Stimulated activated CD4-positive, alpha-beta T cell treated with anti-CD3 and anti-CD28 coated beads, Interleukin-2, amount 100 ng/mL, for 48 hours (primary cell): ENCODE measurements at regions not wholly inside any gene's neighbourhood (a gene's known extent, or its start where the extent isn't known, plus 50 kb on each side); places are given as distances from the start of the nearest gene placed in this dataset.
"Not testable (repeated sequence)": the region's sequence is repeated elsewhere in the genome, so short reads cannot be mapped to it uniquely, and the experiment has no call there.

ENCODE experiments used
- DNase-seq, 2 donors: peaks; one replicate each; pipeline ENCODE4 v3.0.0-alpha.2; 2020

GRCh38 chr2:61671561-61672315 is 133.6 kb upstream of the XPO1 start:
- DNase-seq = no peak

DNA sequence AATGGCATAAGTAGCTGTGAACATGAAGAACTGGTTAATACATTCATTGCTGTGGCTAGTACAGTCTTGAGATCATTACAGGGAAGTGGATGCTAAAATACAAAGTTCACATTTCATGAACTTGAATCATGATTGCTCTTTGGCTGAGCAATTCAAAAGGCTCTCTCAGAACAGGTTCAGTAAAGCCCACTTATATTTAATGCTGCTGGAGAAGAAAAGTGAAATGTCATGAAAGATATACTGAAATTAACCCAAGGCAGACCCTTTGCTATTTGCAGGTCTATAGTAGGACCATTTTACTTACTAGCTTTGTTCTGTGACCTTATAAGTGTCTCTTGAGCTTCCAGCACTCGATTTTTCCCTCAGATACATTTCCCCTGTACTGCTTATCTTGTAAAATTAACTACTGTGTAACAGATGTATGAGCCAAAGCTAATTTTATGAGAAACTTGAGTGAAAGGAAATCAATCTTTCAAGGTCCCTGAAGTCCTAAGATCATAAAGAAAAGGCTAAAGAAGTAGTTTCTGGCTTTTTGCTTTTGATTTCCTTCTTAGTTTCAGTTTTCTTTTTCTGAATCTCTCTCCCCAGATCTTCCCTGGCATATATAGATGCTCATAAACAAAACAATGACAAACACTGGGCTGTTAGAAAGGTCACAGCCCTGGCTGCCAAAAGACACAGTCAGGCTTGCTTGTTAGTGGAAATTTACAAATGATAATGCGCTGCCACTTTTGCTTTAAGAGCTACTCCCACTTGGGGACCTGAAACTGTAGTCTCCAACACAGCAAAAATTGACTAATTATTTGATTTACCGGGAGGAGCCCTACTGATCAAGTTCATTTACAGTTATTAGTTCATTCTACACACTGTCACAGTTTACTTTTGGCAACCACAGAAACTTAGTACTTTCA is 132.7 kb upstream of the XPO1 start:
- DNase-seq = peak in 1 of 2 donors; percentile 2

DNA sequence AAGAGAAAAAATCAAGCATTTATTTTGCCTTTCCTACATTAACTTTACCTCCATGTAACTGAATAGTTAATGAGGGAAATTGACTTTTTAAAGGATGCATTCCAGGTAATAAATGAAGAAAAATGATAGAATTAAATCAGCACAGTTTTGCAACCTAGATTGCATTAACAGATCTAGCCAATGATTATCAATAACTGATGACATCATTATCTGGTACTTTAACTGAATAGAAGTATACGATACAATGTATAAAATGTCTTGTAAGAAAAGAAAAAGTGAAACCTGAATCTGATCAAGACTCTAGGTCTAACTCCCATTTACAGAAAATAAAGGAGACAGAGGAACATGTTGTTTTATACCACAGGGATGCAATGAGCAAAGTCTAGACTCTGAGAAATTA is 126.0 kb upstream of the XPO1 start:
- no peak for DNase-seq

GRCh38 chr2:61662990-61663389 is 124.8 kb upstream of the XPO1 start:
- no peak for DNase-seq

- no peak for DNase-seq
Observed at GRCh38 chr2:61660511-61661388, 122.6 kb upstream of the XPO1 start.

DNA sequence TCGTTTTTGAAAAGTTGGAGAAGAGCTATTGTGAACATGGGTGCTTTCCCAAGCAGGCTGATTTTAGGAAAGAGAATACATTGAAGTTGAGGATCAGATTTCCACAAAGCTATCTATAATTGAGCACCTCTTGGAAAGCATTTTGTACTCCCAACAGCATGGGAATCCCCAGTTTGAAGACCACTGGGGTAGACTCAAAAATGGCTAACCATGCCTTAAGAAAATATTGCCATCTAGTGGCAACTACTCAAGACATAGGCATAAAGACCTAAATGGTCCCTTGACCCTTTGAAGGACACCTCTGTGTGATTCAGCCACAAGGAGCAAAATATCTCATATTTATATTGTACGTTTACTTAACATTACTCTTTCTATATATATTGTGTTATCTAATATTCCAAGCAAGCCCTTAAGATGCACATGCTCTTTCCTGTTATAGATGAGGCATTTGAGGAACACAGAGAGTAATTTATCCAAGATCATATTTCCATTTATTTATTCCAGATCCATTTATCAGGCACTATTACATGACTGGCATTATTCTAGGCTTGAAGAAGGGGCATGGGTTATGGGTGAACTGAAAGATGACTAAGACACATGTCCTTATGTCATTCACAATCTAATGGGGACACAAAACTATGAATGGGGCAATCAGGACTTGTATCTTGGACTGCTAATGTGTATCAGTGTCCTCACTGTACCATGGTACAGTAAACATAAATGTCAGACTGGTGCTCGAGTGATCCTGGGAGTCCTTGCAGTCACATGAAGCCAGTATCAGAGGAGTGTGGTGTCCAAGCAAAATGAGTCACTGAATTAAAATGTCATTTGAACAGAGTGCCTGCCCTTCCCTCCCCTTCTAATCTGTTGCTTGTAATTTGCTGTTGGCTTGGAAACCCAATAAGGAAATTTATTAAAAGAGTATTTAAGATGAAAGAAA is 121.0 kb upstream of the XPO1 start:
- DNase-seq = no peak

DNA sequence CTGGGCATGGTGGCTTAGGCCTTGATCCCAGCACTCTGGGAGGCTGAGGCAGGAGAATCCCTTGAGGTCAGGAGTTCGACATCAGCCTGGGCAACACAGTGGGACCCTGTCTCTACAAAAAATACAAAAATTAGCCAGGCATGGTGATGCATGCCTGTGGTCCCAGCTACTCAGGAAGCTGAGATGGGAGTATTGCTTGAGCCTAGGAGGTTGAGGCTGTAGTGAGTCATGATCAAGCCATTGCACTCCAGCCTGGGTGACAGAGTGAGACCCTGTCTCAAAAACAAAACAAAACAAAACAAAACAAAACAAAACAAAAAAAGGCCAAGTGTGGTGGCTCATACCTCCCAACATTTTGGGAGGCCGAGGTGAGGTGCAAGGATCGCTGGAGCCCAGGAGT is 111.8 kb upstream of the XPO1 start:
- DNase-seq = not testable (repeated sequence)

- no peak for DNase-seq
Observed at GRCh38 chr2:61649021-61649420, 110.9 kb upstream of the XPO1 start.

GRCh38 chr2:61647044-61647443 is 108.9 kb upstream of the XPO1 start:
- no peak for DNase-seq

- DNase-seq = no peak
Observed at GRCh38 chr2:61645911-61646310, 107.8 kb upstream of the XPO1 start.

DNA sequence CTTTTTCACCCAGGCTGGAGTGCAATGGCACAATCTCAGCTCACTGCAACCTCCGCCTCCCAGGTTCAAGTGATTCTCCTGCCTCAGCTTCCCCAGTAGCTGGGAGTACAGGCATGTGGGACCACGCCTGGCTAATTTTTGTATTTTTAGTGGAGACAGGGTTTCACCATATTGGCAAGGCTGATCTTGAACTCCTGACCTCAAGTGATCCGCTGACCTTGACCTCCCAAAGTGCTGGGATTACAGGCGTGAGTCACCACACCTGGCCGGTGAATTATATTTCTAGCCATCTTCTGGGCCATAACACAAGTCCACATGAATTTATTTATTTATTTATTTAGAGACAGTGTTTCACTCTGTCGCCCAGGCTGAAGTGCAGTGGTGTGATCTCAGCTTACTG is 105.0 kb upstream of the XPO1 start:
- DNase-seq = not testable (repeated sequence)

DNA sequence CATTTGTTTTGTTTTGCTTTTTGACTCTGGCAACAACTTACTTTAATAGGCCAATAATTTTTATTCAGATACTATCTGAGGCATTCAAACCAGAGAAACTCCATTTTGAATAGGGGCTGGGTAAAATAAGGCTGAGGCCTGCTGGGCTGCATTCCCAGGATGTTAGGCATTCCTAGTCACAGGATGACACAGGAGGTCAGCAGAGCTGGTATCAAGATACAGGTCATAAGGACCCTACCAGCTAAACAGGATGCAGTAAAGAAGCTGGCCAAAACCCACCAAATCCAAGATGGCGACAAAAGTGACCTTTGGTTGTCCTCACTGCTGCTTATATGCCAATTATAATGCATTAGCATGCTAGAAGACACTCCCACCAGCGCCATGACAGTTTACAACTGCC is 102.2 kb upstream of the XPO1 start:
- DNase-seq = no peak

DNA sequence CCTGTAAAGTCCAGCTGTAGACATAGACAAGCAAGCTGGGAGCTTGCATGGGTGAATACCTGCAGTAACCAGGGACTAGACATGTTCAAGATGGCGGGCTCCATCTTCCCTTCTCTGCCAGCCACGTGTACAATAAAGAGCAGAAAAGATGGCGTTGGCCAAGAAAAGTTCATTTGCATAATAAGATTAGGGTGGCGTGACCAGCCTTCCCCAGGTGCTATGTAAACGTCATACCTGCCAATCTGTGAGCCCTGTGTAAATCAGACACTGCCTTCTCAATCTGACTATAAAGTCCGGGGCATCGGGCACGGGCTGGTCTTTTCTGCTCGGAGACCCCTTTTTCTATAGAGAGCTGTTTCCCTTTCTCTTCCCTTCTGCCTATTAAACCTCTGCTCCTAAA is 101.6 kb upstream of the XPO1 start:
- DNase-seq = no peak

DNA sequence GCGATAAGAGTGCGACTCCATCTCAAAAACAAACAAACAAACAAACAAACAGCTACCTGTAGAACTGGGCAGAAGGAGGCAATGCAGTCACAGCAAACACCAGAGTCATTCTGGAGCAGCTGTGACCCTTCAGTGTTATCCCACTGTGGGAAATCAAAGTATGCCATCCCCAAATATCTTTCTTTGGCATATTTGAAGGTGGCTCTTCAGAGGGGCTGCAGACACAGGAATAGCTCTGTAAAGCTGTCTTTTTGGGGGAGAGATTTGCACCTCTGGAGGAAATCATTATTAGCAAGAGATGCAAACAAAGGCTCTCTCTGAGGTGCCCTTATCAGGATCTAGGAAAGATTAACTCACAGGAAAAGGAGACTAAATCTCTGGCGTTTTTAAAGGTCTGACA is 98.5 kb upstream of the XPO1 start:
- DNase-seq = no peak

DNA sequence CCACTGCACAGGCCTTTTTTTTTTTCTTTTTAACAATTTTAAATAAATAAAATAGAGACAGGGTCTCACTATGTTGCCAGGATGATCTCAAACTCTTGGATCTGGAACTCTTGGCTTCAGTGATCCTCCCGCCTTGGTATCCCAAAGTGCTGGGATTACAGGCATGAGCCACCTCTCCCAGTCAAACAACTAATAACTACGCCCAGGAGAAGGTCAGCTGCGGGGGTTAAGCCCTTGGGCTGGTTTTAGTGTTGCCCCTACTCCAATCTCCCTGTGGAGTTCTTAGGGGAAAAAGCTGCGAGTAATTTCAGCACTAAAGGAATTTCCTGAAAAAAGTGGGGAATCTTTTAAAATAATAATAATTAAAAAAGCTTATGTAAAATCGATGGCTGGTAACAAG is 96.4 kb upstream of the XPO1 start:
- DNase-seq = no peak

- DNase-seq = no peak
Observed at GRCh38 chr2:61633250-61633649, 95.1 kb upstream of the XPO1 start.

DNA sequence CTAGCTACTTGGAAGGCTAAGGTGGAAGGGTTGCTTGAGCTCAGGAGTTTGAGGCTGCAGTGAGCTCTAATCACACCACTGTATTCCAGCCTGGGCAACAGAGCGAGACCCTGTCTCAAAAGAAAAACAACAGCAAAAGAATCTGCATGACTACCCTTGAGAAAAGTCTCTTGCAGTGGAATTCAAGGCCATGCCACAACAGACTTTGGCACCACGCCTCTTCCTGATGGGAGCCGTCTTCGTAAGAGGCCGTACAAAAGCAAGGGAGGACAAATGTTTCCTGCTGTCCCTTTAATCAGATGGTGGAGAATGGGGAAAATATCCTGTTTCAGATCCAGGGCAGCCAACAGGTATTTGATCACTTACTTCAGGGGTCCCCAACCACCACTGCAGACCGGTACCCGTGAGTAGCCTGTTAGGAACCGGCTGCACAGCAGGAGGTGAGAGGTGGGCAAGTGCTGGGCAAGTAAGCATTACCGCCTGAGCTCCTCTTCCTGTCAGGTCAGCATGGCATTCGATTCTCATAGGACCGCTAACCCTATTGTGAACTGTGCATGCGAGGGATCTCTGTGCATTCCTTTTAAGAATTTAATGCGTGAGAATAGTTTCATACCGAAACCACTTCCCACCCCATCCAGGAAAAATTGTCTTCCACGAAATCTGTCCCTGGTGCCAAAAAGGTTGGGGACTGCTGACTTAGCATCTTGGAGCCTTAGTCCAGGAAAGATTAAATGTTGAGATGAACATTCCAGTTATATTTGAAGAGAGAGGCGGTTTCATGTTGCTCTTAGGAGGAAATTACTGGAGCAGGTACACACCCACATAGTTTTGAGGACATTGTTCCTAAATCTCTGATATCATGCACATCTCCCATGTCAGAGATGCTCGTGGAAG is 94.4 kb upstream of the XPO1 start:
- DNase-seq = no peak

- no peak for DNase-seq
Observed at GRCh38 chr2:61631321-61631720, 93.2 kb upstream of the XPO1 start.

DNA sequence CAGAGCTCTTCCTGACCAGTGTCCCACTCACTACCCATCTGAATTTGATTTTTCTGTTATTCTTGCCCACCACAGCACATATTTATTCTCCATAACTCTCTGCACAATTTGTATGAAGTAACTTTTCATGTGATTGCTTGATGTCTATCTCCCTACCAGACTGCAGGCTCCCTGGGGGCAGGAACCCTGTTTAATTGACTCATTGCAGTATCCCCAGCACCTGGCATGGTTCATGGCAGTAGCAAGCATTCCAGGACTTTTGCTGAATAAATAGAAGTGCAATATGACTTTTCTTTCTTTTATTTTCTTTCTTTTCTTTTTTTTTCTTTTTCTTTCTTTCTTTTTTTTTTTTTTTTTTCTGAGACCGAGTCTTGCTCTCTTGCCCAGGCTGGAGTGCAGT is 88.7 kb upstream of the XPO1 start:
- DNase-seq = no peak

DNA sequence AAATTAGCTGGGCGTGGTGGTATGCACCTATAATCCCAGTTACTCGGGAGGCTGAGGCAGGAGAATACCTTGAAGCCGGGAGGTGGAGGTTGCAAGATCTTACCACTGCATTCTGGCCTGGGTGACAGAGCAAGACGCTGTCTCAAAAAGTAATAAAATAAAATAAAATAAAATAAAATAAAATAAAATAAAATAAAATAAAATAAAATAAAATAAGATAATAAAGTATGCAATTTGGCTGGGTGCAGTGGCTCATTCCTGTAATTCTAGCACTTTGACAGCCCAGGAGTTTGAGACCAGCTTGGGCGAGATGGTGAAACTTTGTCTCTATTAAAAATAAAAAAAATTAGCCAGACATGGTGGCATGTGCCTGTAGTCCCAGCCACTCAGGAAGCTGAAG is 85.6 kb upstream of the XPO1 start:
- DNase-seq = no peak
